Thyroid gland (tissue), 4 donors: ENCODE measurements at regions not wholly inside any gene's neighbourhood (a gene's known extent, or its start where the extent isn't known, plus 50 kb on each side); places are given as distances from the start of the nearest gene placed in this dataset.
"Not testable (repeated sequence)": the region's sequence is repeated elsewhere in the genome, so short reads cannot be mapped to it uniquely, and the experiment has no call there.

ENCODE experiments used
- DNase-seq, 2 donors: peaks; one replicate each; pipeline ENCODE4 v3.0.0-alpha.2; 2019
- H3K27ac ChIP-seq, 3 donors: fragments of 200-600 bp; sonication (generic); 1 replicate in 2 of 3; 2 replicates in 1 of 3; pipeline ENCODE4 v1.5.1; 2016 to 2019; ENCODE audit warnings: mild to moderate bottlenecking in 1 of 3, moderate library complexity in 1 of 3
- H3K27me3 ChIP-seq: fragments of 200-600 bp; sonication (generic); one replicate; pipeline ENCODE4 v1.5.1; 2019
- H3K36me3 ChIP-seq, 2 donors: fragments of 200-600 bp; sonication (generic); one replicate each; pipeline ENCODE4 v1.5.1; 2016 to 2019
- H3K4me1 ChIP-seq, 2 donors: fragments of 200-600 bp; sonication (generic); one replicate each; pipeline ENCODE4 v1.5.1; 2017 to 2019
- H3K4me3 ChIP-seq, 3 donors: fragments of 200-600 bp; sonication (generic); replicated peaks in 1 of 3; 1 replicate in 2 of 3; 2 replicates in 1 of 3; pipeline ENCODE4 v1.5.1; 2016; ENCODE audit warnings: mild to moderate bottlenecking in 1 of 3
- H3K9me3 ChIP-seq: fragments of 200-600 bp; sonication (generic); one replicate; pipeline ENCODE4 v1.5.1; 2017
- CTCF ChIP-seq, 6 experiments: fragments of 200-600 bp in 3 of 6; fragments of 450-650 bp in 3 of 6; sonication (generic) in 3 of 6; IDR thresholded peaks; one replicate each; pipeline ENCODE4 v1.5.1; 2016 to 2019; ENCODE audit warnings: antibody characterized with exemption in 6 of 6, mild to moderate bottlenecking in 2 of 6, inconsistent platforms in 1 of 6, moderate library complexity in 1 of 6
- POLR2A ChIP-seq, 2 donors: fragments of 450-650 bp; IDR thresholded peaks; one replicate each; pipeline ENCODE4 v1.6.1; 2017; ENCODE audit warnings: antibody characterized with exemption in 2 of 2, mild to moderate bottlenecking in 2 of 2, moderate library complexity in 1 of 2
- WGBS, 2 donors: methylation state at CpG; one replicate each; pipeline ENCODE4 v1.1.5; 2017; 5-methylcytosine and 5-hydroxymethylcytosine counted together
- intact Hi-C: fragments of 100-400 bp; cut with DNase I; formaldehyde crosslinking; loops from one replicate; pipeline ENCODE4 v1.15.1; 2023

GRCh38 chr18:43847164-43848091, 570.1 kb upstream of the SYT4 start:
- no peak for DNase-seq
- Histone ChIP-seq H3K4me1 (peaks cover 3 to 6% of the 10 kb centered on the region in 2 donors), H3K4me3 (no peak overlapping the region), H3K36me3 (no peaks in the 10 kb centered on the region), H3K9me3 (no peaks in the 10 kb centered on the region), H3K27me3 (no peaks in the 10 kb centered on the region), H3K27ac (peak overlapping the region; percentile 1 to 53 (median 44))
- intact Hi-C loops, result no loop called here
- TF ChIP-seq CTCF (IDR thresholded peaks at IDR 0.05), result no peak
- no peak for TF ChIP-seq POLR2A (IDR thresholded peaks at IDR 0.05)
- 21 to 30% methylated on average over 8 of the region's 8 CpGs for WGBS, 2 donors

- H3K27ac ChIP-seq, H3K4me3 ChIP-seq, H3K9me3 ChIP-seq, DNase-seq, intact Hi-C loops, H3K4me1 ChIP-seq, H3K27me3 ChIP-seq, H3K36me3 ChIP-seq: not testable (repeated sequence)
- WGBS, 2 donors, result 89% methylated on average over 2 of the region's 2 CpGs
Observed at GRCh38 chr18:43849831-43850230, 572.5 kb upstream of the SYT4 start.

GRCh38 chr18:43855376-43855775, 578.1 kb upstream of the SYT4 start:
- WGBS, 2 donors, result 60 to 79% methylated on average over 2 of the region's 2 CpGs
- H3K9me3 ChIP-seq, result no peaks in the 10 kb centered on the region
- DNase-seq, result no peak
- H3K36me3 ChIP-seq, result no peaks in the 10 kb centered on the region
- intact Hi-C loops, result no loop called here
- TF ChIP-seq POLR2A (IDR thresholded peaks at IDR 0.05) (no peak), CTCF (IDR thresholded peaks at IDR 0.05) (no peak)
- H3K4me3 ChIP-seq, result no peak overlapping the region
- H3K27ac ChIP-seq, result no peak overlapping the region
- no peaks in the 10 kb centered on the region for H3K4me1 ChIP-seq
- H3K27me3 ChIP-seq, result no peaks in the 10 kb centered on the region

GRCh38 chr18:43863180-43863579, 585.9 kb upstream of the SYT4 start:
- Histone ChIP-seq H3K36me3 (no peaks in the 10 kb centered on the region), H3K4me1 (no peaks in the 10 kb centered on the region), H3K27me3 (no peaks in the 10 kb centered on the region), H3K27ac (no peak overlapping the region), H3K4me3 (no peak overlapping the region), H3K9me3 (no peaks in the 10 kb centered on the region)
- no peak for TF ChIP-seq POLR2A (IDR thresholded peaks at IDR 0.05)
- no peak for TF ChIP-seq CTCF (IDR thresholded peaks at IDR 0.05)
- intact Hi-C loops, result no loop called here
- DNase-seq, result no peak
- WGBS, 2 donors, result 72 to 74% methylated on average over 1 of the region's 1 CpG

- H3K4me3 ChIP-seq, result no peak overlapping the region
- peaks cover 6% of the 10 kb centered on the region in 2 donors for H3K4me1 ChIP-seq
- TF ChIP-seq CTCF (IDR thresholded peaks at IDR 0.05), result no peak
- TF ChIP-seq POLR2A (IDR thresholded peaks at IDR 0.05), result no peak
- no peak overlapping the region for H3K27ac ChIP-seq
- intact Hi-C loops, result no loop called here
- H3K36me3 ChIP-seq, result no peaks in the 10 kb centered on the region
- no peaks in the 10 kb centered on the region for H3K27me3 ChIP-seq
- DNase-seq, result no peak
- no peaks in the 10 kb centered on the region for H3K9me3 ChIP-seq
Observed at GRCh38 chr18:43866696-43867095, 589.4 kb upstream of the SYT4 start.
